ENCODE measurements at regions not wholly inside any gene's neighbourhood (a gene's known extent, or its start where the extent isn't known, plus 50 kb on each side); places are given as distances from the start of the nearest gene placed in this dataset.

DNA sequence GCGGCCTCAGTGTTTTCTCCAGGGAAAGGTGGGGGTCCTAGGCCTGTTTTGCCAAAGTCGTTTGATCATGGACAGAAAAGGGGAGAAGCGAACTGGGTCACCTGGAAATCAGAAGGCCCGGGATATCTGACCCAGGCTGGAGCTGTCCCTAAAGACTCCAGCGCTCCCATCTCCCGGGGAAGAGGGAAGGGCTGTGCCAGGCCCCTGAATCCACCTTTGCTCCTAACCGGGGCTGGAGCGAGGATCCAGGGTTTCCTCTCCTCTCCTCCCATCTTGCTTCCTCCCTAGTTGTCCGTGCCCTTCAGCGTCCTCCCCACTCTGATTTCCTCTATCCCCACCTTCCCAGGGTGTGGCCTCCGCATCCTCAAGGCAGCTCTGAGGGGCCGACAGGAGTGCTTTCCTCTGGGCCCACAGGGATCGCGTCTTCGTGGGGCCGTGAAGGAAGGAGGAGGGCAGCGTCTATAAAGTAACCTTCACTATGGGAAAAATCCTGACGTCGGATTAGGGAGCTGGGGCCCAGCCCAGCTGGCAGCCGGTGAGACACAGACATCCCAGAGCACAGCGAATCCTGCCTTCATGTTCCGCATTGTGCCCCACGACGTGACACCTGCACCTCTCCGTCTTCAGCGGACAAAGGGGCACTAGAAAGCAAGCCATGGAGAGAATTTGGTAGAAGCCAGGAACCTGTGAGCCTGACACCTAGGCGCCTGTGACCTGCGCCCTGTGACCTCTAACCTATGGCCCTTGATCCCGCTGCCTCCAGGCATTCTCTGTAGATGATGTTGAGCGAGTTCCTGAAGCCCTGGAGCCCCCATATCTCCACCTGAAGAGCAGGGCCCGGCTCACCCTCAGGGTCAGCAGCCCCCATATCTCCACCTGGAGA lies 212.7 kb upstream of the SALL3 start:
- DNase-seq = no peak

DNA sequence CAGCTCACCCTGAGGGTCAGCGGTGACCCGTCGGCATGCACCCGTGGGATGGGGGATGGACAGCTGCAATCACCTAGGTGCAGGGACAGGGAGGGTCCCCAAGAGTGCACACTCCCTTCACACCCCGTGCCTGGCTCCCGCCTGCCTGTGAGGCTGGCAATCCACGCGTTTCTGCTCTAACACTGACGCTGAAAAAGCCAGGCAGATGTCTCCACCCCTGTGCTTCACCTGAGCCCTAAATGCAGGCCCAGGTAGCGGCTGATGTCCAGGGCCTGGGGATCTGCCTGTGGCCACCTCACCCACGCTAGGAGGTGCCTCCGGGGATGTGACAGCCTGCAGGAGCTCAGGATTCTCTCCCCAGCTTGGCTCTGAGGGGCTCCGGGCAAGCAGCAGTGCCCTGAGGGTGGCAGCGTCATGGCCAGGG lies 212.0 kb upstream of the SALL3 start:
- DNase-seq = no peak
- ATAC-seq = no peak
- intact Hi-C loops (cut with DNase I) = no loop called here

More for the DNA sequence above, 212.7 kb upstream of the SALL3 start:
- intact Hi-C loops (cut with DNase I) = no loop called here
- no peak for ATAC-seq

DNA sequence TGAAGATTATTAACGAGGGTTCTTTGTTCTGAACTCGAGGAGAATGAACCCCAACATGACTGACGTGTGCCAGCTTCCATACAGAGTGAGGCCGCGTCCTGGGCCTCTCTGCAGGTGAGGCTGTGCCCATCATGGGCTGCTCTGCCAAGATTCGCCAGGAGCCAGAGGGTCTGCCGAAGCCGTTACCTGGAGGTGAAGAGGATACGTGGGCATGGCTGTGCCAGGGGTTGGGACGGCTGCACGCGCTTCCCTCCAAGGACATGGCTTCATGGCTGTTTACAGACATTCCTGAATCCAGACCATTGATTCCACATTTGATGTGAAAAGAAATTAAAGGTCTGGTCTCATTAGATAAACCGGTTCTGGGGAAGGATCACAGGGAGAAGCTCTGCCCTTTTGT lies 211.4 kb upstream of the SALL3 start:
- no peak for ATAC-seq
- intact Hi-C loops (cut with DNase I) = no loop called here
- no peak for DNase-seq

DNA sequence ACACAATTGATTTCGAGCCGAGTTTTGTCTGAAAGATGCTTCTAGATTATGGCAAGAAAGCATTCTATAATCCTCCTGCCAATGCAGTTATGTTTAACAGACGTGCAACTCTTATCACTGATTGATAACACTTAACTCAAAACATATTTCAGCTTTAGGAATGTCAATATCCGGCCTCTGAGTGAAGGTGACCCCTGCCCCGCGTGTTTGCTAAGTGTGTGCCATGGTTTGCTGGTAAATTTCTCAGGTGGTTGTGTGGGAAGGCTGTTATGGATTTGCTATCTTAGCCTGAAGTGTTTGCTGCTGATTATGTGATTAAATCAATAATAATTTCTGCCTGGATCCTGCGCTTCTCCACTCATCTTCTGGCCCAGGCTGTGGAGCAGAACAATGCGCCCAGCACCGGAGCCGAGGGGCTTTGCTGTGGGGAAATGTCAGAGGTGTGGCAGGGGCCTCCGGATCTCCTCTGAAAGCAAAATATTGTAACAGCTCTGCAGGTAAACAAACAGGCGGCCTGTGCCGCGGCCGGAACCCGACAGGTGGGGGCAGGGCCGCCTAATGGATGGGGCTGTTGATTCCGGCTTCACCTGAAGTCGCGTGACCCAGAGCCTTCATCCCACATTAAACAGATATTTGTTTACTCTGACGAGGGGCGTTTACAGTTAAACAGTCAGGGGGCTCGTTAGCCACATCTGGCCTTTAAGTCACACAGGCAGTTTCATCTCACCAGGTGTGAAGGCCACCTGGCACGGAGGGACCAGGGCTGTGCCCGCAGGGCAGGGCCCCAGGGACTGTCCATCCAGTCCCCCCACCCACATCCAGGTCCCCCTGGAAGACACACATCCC lies 210.7 kb upstream of the SALL3 start:
- intact Hi-C loops (cut with DNase I) = no loop called here
- no peak for DNase-seq
- ATAC-seq = no peak

DNA sequence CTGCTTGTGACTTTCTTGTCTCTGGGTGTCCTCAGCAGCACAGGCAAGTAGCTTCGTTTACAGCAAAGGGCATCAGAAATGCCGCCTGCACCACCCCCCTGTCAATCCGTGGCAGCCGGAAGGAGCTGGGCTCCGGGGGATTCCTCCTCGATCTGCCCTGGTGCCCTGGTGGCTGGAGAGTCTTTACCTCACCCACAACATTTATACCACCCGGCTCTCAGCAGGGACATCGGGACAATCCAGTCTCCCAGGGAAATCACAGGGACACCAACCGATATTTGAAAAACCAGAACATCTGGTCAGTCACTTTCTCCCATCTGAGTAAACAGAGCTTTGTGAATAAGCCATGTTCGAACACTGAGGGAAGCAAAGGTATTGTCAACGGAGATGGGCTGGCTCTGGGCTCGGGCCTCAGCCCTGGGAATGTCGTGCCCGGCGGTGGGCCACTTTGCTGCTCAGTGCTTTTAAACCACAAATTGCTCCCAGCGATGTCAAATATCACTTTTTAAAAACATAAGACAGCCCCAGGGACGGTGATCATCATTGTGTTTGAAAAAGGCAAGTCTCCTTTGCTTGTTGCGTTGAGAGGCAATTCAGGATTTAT lies 210.0 kb upstream of the SALL3 start:
- no peak for DNase-seq
- intact Hi-C loops (cut with DNase I) = no loop called here
- ATAC-seq = no peak

DNA sequence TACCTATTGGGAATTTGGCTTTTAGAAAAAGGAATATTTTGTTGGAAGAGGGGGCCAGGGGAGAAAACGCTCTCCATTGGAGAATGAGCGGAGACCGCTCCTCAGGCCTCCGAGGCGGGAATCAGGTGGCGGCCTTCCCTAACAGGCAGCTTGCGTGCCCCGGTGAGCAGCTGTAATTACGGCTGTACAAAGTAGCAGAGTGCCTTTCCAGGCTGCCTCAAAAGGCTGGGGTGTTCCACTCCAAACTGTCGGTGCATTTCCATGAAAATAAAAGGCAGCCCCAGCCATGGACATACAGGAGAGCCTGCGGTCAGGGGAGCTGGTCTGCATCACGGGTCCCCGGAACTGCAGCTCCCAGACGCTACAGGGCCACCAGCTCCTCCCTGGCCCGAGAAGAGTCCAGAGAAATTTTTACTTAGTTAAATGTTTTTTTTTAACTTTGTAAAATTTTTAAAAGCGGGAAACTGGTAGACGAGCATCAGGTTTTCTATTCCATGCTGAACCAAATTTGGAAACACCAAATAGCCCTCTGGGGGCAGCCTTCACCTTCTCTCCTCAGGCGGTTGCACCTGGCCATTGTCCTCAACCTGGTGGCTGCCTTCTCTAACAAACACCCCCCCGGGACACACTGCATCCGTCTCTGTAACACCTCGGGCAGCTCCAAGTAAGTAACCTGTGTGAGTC lies 209.3 kb upstream of the SALL3 start:
- DNase-seq = no peak
- ATAC-seq = no peak
- intact Hi-C loops (cut with DNase I) = no loop called here

DNA sequence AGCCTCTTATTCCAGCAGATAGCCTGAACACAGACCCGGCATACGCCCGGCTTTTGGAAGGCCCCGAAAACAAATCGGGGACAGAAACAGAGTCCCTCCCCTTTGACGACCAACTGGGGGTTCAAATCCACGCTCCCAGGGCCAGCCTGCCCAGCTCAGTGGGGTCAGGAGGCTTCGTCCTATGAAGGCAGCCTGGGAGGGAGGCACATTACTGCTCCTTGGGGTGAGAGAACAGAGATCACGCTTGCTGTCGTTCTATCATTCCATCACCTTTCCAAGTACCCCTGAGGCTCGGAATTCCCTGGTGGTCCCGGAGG lies 208.8 kb upstream of the SALL3 start:
- intact Hi-C loops (cut with DNase I) = no loop called here
- no peak for DNase-seq
- ATAC-seq = no peak

DNA sequence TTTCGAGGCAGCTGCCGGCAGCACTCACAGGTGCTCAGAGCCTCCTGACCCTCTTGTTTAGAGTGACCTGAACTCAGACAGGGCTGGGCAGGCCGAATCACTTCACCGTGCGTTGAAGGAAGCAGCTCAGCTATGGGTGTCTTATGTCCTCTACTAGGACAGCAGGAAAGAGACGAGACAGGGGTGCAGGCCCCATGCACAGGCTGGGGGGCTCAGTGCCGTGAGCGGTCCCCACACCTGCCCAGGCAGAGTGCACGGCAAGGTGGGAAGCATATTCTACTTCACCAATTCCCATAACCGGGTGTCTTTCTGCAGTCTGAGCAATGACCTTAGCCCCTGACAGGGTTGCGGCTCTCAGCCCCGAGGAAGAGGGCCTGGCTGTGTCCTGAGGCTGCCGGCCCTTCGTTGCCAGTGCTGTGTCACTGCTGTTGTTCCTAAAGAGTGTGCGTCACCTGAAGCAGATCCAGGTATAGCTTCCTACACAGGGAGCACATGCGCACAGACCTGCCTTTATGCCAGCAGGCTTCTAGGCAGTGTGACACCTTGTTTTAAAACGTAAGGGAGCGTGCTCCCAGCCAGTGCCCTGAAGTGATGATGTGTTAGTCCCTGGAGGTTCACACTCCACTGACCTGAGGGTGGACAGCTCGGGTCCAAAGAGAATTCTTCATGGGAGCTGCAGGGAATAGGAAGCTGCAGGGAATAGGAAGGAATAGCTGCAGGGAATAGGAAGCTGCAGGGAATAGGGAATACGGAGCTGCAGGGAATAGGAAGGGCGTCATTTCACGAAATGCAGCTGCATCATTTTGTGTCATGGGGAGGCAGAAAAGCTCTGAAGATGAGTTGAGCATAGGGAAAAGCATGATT lies 207.9 kb upstream of the SALL3 start:
- no peak for ATAC-seq
- intact Hi-C loops (cut with DNase I) = no loop called here
- DNase-seq = no peak

DNA sequence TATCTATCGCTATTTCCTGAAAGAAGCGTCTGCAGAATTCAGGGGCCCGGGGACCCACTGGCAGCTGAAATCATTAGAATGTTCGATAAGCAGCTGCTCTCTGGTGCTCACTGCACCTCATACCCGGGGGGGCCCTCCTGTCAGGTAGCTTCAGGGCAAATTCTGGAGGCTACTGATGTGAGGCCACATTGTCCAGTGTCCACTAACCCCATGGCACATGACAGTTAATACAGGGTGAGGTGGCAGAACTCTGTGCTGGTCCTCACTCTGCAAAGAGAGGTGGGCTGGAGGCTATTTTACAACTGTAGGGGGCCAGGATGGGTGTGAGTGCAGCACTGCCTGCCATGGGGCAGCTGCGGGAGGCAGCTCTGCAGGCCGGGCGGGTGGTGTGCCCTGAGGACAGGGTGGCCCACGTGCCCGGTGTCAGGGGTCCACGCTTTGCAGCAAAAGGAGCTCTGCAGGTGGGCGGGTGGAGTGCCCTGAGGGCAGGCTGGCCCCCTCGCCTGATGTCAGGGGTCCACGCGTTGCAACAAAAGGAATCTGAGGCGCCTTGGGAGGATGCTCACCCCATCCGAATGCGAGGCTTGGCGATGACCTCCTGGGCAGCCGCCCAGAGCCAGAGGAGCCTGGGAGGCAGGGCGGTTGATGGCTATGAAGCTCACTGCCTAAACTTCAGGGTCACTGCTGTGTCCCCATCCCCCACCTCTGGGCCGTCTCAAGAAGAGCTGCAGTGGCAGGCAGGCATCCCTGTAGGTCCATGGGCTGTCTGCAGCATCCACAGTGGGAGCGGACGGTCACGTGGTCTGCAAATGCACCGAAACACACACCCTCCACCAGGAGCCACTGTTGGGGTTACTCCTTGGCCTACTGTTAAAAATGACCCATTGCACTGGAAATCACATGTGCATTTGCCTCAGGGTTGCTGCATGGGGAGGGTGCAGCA lies 207.0 kb upstream of the SALL3 start:
- ATAC-seq = no peak
- intact Hi-C loops (cut with DNase I) = no loop called here
- DNase-seq = no peak

DNA sequence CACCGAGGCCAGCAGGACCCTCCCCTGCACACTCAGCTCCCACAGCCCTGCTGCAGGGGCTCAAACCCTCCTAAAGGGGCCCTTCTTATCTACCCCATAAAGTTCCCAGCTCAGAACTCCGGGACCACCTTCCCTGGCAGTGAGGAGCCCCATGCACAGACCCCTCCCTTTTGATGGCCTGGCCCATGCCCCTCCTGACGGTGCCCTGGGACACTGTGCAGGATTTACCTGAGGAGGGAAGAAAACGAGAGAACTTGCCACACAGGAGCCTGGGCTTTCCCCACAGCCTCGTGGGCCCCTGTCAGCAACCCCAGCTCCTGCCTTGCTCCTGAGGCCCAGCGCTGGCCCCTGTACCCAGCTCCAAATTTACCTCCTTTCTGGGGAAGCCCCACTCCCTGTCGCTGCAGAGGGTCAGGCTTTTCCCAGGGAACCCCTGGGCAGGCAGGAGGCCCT lies 206.3 kb upstream of the SALL3 start:
- ATAC-seq (no peak), DNase-seq (no peak)
- intact Hi-C loops (cut with DNase I) = no loop called here

DNA sequence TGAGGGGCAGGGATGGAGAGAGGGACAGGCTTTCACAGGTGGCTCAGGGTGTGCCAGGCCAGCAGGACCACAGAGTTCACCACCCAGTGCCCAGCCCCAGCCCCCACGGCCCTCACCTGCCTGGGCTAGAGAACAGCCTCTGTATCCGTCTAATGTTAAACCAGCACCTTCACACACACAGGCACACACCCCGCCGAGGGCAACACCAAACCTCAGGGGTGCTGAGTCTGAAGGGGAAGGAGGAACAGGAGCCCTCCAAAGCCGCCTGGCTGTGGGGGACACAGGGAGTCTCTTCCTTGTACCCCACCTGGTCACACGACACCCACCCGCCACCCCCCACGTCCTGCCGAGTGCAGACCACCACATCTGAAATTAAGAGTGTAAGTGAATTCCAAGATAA lies 205.8 kb upstream of the SALL3 start:
- DNase-seq = no peak
- intact Hi-C loops (cut with DNase I) = no loop called here
- no peak for ATAC-seq

DNA sequence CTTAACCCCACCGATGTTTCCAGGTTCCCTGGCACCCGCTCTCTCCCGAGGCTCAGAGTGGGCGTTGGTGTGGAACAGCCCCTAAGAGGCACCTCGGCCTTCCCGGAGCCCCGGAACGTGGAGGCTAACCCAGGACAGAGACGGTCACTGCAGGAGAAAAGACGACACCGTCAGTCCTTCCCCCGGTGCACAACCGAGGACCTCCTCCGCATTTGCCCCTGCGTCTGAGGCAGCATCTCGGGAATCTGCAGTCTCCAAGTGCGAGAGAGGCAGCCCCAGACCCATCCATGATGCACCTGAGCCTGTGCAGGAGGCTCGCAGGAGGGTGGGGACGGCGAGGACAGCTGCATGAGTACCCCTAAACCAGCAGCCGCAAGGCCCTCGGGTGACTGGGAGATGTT lies 204.9 kb upstream of the SALL3 start:
- no peak for ATAC-seq
- DNase-seq = no peak
- intact Hi-C loops (cut with DNase I) = no loop called here

DNA sequence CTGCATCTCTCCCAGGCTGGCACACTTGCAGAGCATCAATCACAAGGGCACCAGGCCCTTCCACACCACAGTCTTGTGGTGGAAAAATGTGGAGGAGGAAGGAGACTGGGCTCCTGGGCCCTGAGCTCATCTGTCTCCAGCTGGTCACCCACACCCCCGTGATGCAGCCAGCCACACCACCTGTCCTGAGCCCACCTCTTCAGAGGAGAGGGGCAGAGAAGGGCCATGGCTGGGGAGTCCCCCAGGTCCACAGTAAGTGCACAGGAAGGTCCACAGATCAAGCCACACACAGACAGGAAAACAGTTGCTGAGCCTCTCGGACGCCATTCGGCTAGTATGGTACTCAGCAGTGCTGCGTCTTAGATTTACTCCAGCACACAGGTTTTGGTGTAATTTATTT lies 203.5 kb upstream of the SALL3 start:
- intact Hi-C loops (cut with DNase I) = no loop called here
- DNase-seq (no peak), ATAC-seq (no peak)

DNA sequence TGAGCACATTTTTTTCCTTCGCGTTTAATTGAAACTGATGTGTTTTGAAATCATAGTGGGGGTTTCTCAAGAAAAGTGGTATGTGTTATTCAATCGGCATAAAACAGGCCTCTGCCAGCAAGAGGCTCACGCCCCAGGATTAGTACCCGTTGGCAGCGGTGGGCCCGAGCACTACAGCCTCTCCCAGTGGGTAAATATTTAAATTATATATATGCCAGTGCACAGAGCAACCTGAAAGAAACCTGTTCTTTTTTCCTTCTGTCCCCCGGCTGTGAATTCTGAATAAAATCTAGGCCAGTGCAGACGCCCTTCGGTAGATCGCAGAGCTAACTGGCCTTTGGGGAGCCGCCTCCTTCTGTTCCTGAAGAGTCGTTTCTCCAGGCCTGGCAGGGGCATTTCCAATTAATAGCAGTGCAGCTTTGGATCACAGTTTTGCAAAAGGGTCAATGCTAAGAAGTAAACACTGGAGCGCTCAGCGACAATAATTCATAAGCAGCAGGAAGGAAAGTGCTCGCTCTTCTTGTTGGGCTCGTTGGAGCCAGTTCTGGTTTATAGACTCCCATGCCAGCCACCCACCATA lies 202.8 kb upstream of the SALL3 start:
- intact Hi-C loops (cut with DNase I) = no loop called here

DNA sequence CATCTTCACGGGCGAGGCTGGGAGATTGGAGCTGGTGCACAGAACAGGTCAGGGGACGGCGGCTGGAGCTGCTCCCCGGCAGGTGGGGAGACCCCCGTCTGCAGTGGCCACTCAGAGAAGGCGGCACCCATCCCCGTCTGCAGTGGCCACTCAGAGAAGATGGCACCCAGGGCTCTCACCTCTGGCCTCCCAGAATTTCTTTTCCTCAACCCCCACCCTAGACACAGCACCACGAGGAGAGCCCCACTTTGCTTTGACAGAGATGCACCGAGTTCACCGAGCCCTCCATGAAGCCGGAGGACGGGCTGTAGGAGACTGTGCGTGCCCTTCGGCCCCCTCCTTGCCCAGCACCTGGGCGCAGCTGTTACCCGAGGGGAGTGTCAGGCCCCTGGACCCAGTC lies 201.6 kb upstream of the SALL3 start:
- ATAC-seq (no peak), DNase-seq (no peak)
- intact Hi-C loops (cut with DNase I) = no loop called here

More for the DNA sequence above, 202.8 kb upstream of the SALL3 start:
- no peak for ATAC-seq
- no peak for DNase-seq

DNA sequence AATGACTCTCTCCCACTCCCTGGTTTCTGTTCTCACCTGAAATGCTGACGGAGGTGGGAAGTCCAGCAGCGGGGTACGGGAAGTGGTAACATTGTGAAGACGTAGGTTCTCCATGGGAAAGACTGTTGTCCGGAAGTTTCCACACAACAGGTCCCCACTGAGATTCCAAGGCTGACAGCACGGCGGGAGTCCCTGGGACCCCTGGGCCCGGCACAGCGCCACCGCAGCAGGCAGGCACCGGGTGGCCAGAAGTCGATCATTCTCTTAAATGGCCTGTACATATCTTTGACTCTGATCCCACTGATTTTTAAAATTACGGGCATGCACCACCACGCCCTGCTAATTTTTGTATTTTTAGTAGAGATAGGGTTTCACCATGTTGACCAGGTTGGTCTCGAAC lies 201.0 kb upstream of the SALL3 start:
- intact Hi-C loops (cut with DNase I) = no loop called here
- DNase-seq = no peak
- ATAC-seq = no peak

DNA sequence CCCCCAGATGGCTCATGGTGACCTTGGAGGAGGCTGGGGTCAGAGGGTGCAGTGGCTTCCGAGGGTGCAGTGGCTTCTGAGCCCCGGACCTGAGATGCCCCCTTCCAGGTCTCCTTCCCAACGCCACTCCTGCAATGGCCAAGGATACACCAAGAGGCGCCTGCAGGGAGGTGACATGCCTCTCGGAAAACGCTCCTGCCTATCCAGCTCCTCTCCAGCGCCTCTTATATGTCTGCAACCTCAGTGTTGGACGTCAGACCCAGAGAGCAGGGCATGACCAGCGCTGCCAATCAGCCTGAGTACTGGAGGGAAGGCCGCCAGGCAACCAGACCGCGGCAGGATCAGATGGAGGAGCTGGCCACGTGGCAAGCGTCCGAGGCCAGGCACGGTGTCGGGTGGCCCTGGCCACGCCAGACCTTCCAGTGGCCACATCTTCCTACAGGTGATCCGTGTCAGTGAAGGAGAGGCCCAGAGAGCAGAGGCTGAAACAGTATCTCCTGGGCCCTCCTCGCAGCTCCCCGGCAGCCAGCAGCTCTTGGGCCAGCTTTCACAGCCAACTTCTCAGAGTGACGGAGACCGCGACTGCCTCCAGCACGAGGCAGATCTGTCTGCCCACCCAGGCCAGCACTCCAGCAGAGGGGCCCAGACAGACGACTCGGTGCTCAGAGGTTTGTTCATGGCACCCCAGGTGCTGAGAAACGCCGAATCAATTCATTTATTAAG lies 199.5 kb upstream of the SALL3 start:
- intact Hi-C loops (cut with DNase I) = no loop called here
- no peak for ATAC-seq
- DNase-seq = no peak
